Germinal center (tissue), 1 donor: ENCODE measurements at regions not wholly inside any gene's neighbourhood (a gene's known extent, or its start where the extent isn't known, plus 50 kb on each side); places are given as distances from the start of the nearest gene placed in this dataset.
"Not testable (repeated sequence)": the region's sequence is repeated elsewhere in the genome, so short reads cannot be mapped to it uniquely, and the experiment has no call there.

Experiments used
- DNase-seq: peaks from one replicate; pipeline ENCODE4 v3.0.0; 2012; ENCODE audit warnings: mixed read lengths, low spot score

- DNase-seq, result no peak
These were observed 1650.5 kb upstream of the LRRTM3 start for GRCh38 chr10:65275296-65275695.

GRCh38 chr10:65284495-65285041, 1641.3 kb upstream of the LRRTM3 start:
- DNase-seq, result no peak

- DNase-seq, result not testable (repeated sequence)
These were observed 1640.1 kb upstream of the LRRTM3 start for GRCh38 chr10:65285726-65286125.

GRCh38 chr10:65291286-65291685, 1634.5 kb upstream of the LRRTM3 start:
- DNase-seq, result no peak

- DNase-seq, result no peak
These were observed 1633.3 kb upstream of the LRRTM3 start for GRCh38 chr10:65292551-65292950.

GRCh38 chr10:65294329-65294728, 1631.5 kb upstream of the LRRTM3 start:
- DNase-seq, result no peak

DNA sequence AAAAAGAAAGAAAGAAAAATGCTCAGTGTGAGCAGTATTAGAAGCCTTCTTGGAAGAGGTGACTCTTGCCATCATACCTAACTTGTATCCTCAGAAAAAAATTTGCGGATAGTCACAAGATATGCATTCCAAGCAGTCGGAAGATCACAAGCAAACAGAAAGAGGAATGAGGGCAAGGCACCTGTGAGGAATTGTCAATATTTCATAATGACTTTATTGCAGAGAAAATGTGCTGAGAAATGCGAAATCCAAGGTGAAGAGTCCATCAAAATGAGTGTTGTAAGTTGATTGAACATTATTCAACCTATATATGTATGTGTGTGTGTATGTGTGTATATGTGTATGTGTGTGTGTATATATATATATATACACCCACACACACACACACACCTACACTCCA, 1624.7 kb upstream of the LRRTM3 start:
- no peak for DNase-seq

DNA sequence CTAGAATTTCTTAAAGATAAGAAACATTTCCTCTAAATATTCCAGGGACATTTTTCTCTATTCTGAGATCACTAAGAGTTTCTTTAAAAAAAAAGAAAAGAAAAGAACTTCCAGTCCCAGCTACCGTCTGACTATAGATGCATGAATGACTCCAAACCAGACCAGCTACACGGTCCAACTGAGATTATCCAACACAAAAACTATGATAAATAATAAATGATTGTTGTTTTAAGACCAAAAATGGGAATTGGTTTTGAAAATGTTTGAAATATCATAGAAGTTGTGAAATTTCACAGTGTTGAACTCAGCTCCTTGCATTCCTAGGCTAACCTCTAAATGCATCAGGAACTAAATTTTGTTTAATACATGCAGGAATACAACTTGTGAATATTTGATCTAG, 1619.6 kb upstream of the LRRTM3 start:
- no peak for DNase-seq

GRCh38 chr10:65312876-65313275, 1613.0 kb upstream of the LRRTM3 start:
- no peak for DNase-seq

DNA sequence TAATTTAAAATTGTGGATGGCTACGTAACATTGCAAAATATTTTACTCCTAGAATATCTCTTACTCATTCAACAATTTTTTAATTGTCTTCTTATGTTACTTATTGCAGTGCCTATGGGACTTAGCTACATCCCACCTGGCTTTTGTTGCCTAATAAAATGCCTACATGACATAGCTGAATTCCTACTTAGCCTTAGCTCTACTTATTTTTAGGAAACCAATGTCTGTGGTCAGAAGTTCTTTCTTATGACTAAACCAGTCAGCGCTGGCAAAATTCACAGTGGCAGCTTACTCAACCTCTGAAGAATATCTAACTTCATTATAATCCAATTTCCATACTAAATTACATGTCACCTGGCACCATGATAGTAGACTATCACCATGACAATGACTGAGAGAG, 1612.4 kb upstream of the LRRTM3 start:
- no peak for DNase-seq

GRCh38 chr10:65314253-65314652, 1611.6 kb upstream of the LRRTM3 start:
- no peak for DNase-seq

GRCh38 chr10:65319493-65319892, 1606.3 kb upstream of the LRRTM3 start:
- no peak for DNase-seq

GRCh38 chr10:65320236-65321026, 1605.4 kb upstream of the LRRTM3 start:
- DNase-seq, result no peak

DNA sequence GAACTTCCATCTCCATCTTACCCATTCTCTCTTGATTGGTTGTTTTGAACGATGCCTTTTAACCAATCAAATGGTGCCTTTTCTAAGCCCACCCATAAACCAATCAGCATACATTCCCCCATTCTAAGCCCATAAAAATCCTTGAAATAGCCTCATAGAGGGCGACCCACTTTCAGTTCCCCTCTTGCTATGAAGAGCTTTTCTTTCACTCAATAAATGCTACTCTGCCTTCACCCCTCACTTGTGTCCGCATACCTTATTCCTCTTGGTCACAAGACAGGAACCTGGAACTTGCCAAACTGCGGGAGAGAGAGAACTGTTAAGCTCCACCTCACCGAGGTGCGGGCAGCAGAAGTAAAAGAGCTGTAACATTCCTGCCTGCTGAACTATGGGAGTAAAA, 1602.0 kb upstream of the LRRTM3 start:
- no peak for DNase-seq

GRCh38 chr10:65325913-65326312, 1599.9 kb upstream of the LRRTM3 start:
- DNase-seq, result no peak

DNA sequence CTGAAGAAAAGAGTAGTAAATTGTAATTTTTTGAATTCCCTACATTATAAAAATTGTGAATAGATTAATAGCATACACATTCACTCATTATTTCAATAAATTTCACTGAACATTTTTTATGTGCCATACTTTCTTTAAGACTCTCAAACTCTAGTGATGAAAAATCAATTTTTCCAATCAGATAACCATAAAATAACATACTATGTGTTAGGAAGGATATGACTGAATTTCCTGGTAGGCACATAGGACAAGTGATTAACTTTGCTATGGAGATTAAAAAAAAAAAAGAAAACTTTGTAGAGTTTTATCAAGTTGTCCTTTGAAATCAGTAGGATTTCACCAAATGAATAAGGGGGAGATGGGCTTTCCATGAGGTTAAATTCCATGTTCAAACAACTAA, 1597.3 kb upstream of the LRRTM3 start:
- DNase-seq, result no peak

GRCh38 chr10:65335311-65335710, 1590.5 kb upstream of the LRRTM3 start:
- DNase-seq, result no peak

DNA sequence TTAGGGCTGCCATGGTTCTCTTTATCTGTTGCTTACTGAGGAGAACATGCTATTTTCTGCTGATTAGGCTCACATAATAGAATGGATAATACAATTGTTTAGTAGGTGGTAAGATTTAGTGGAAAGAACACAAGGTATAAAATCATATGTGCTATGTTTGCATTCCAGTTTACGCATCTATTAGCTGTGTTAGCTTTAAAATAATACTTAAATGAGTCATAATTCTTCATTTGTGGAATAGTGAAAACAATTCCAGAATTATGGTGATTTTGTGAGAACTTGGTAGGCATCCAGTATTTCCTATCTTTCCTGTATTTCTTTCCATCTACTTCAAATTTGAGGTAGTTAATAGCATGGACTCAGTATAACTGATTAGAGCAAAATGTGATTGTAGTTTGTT, 1585.5 kb upstream of the LRRTM3 start:
- no peak for DNase-seq

- no peak for DNase-seq
These were observed 1584.4 kb upstream of the LRRTM3 start for GRCh38 chr10:65341323-65341925.

GRCh38 chr10:65342245-65342644, 1583.6 kb upstream of the LRRTM3 start:
- no peak for DNase-seq

GRCh38 chr10:65346466-65346865, 1579.4 kb upstream of the LRRTM3 start:
- no peak for DNase-seq

- no peak for DNase-seq
These were observed 1577.2 kb upstream of the LRRTM3 start for GRCh38 chr10:65348637-65349036.

DNA sequence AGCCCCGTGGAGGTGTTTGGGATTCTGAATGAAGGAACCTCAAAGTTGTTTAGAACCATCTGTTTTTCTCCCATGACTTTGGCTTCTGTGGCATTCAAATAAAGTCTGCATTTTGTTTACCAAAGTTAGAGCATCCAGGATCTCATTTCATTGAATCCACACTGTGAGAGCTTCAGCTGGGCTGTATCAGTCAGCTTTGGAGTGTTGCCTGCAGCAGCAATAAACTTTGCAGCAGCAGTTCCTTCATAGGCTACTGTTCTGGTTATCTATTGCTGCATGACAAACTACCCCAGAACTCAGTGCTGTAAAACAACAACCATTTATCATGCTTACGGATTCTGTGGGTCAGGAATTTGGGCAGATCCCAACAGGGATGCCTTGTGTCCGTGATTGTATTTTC, 1575.2 kb upstream of the LRRTM3 start:
- DNase-seq, result no peak
